ENCODE measurements at regions not wholly inside any gene's neighbourhood (a gene's known extent, or its start where the extent isn't known, plus 50 kb on each side); places are given as distances from the start of the nearest gene placed in this dataset.

GRCh38 chr1:221122501-221122900 is 243.3 kb downstream of the HLX start:
- Histone ChIP-seq H3K27me3 (no peaks in the 10 kb centered on the region), H3K36me3 (no peaks in the 10 kb centered on the region), H3K9me3 (peaks cover 0 to 2% (median 0%) of the 10 kb centered on the region in 3 donors), H3K4me3 (no peak overlapping the region), H3K27ac (no peak overlapping the region), H3K4me1 (peaks cover 0 to 19% (median 6%) of the 10 kb centered on the region in 4 donors)
- intact Hi-C loops (cut with DNase I; ENCODE audit: low total_unique reads) = no loop called here
- no peak for TF ChIP-seq CTCF (IDR thresholded peaks at IDR 0.05)
- no peak for DNase-seq

GRCh38 chr1:221125976-221126375 is 246.7 kb downstream of the HLX start:
- TF ChIP-seq CTCF (IDR thresholded peaks at IDR 0.05) = no peak
- Histone ChIP-seq H3K4me1 (no peaks in the 10 kb centered on the region), H3K27ac (no peak overlapping the region), H3K36me3 (no peaks in the 10 kb centered on the region), H3K4me3 (no peak overlapping the region), H3K9me3 (peaks cover 0 to 3% (median 0%) of the 10 kb centered on the region in 3 donors), H3K27me3 (no peaks in the 10 kb centered on the region)
- no peak for DNase-seq
- intact Hi-C loops (cut with DNase I; ENCODE audit: low total_unique reads) = no loop called here

- Histone ChIP-seq H3K36me3 (no peaks in the 10 kb centered on the region), H3K9me3 (no peaks in the 10 kb centered on the region), H3K4me3 (no peak overlapping the region), H3K27me3 (no peaks in the 10 kb centered on the region), H3K4me1 (peaks cover 0 to 6% (median 2%) of the 10 kb centered on the region in 4 donors), H3K27ac (no peak overlapping the region)
- no peak for DNase-seq
- intact Hi-C loops (cut with DNase I; ENCODE audit: low total_unique reads) = no loop called here
- no peak for TF ChIP-seq CTCF (IDR thresholded peaks at IDR 0.05)
Measured at GRCh38 chr1:221137666-221138065, 258.4 kb downstream of the HLX start.

- no peaks in the 10 kb centered on the region for H3K36me3 ChIP-seq
- intact Hi-C loops (cut with DNase I; ENCODE audit: low total_unique reads) = no loop called here
- DNase-seq = no peak
- H3K4me3 ChIP-seq = no peak overlapping the region
- peaks cover 0 to 6% (median 2%) of the 10 kb centered on the region in 4 donors for H3K4me1 ChIP-seq
- TF ChIP-seq CTCF (IDR thresholded peaks at IDR 0.05) = no peak
- H3K27ac ChIP-seq = no peak overlapping the region
- no peaks in the 10 kb centered on the region for H3K27me3 ChIP-seq
- no peaks in the 10 kb centered on the region for H3K9me3 ChIP-seq
Measured at GRCh38 chr1:221138516-221138915, 259.3 kb downstream of the HLX start.

- Histone ChIP-seq H3K27me3 (no peaks in the 10 kb centered on the region), H3K27ac (no peak overlapping the region), H3K9me3 (no peaks in the 10 kb centered on the region), H3K36me3 (no peaks in the 10 kb centered on the region), H3K4me1 (peaks cover 0 to 6% (median 2%) of the 10 kb centered on the region in 4 donors), H3K4me3 (no peak overlapping the region)
- TF ChIP-seq CTCF (IDR thresholded peaks at IDR 0.05) = no peak
- no peak for DNase-seq
- intact Hi-C loops (cut with DNase I; ENCODE audit: low total_unique reads) = no loop called here
Measured at GRCh38 chr1:221139991-221140390, 260.7 kb downstream of the HLX start.

- H3K36me3 ChIP-seq = no peaks in the 10 kb centered on the region
- no peak overlapping the region for H3K27ac ChIP-seq
- H3K27me3 ChIP-seq = no peaks in the 10 kb centered on the region
- intact Hi-C loops (cut with DNase I; ENCODE audit: low total_unique reads) = no loop called here
- no peak for TF ChIP-seq CTCF (IDR thresholded peaks at IDR 0.05)
- no peak overlapping the region for H3K4me3 ChIP-seq
- DNase-seq = no peak
- H3K9me3 ChIP-seq = no peaks in the 10 kb centered on the region
- peaks cover 0 to 6% (median 2%) of the 10 kb centered on the region in 4 donors for H3K4me1 ChIP-seq
Measured at GRCh38 chr1:221141096-221141495, 261.9 kb downstream of the HLX start.
